WTC11 (cell line): ENCODE measurements at regions not wholly inside any gene's neighbourhood (a gene's known extent, or its start where the extent isn't known, plus 50 kb on each side); places are given as distances from the start of the nearest gene placed in this dataset.

ENCODE experiments used
- ATAC-seq: fragments of 200-7000 bp; cut with Tn5 transposase; 2 replicates; pipeline ENCODE4 v1.10.0; 2021; ENCODE audit warnings: mild to moderate bottlenecking, moderate library complexity
- CTCF ChIA-PET: fragments of 300-600 bp; sonication (Branson Sonifier 250); formaldehyde crosslinking; loops from one replicate; lab custom pipeline; 2021; ENCODE audit warnings: antibody characterized with exemption; lab: Charles Lee
- POLR2A ChIA-PET: fragments of 350-600 bp; sonication (Branson Sonifier 250); formaldehyde crosslinking; loops from one replicate; lab custom pipeline; 2021; ENCODE audit warnings: antibody characterized with exemption; lab: Charles Lee
- DNase-seq: peaks from one replicate; pipeline ENCODE4 v3.0.0; 2021; ENCODE audit warnings: low spot score
- H3K27ac Mint-ChIP-seq: 2 replicates; pipeline ENCODE4 v1.8.0; 2021; ENCODE audit warnings: mixed read lengths
- H3K27me3 Mint-ChIP-seq: 2 replicates; pipeline ENCODE4 v1.8.0; 2021; ENCODE audit warnings: low read depth, mild to moderate bottlenecking, moderate library complexity, mixed read lengths
- H3K36me3 Mint-ChIP-seq: 2 replicates; pipeline ENCODE4 v1.8.0; 2021; ENCODE audit warnings: mixed read lengths
- H3K4me1 Mint-ChIP-seq: 2 replicates; pipeline ENCODE4 v1.8.0; 2022; ENCODE audit warnings: mixed read lengths
- H3K4me3 Mint-ChIP-seq: 2 replicates; pipeline ENCODE4 v1.8.0; 2021; ENCODE audit warnings: mild to moderate bottlenecking, moderate library complexity, mixed read lengths
- H3K9me3 Mint-ChIP-seq: 2 replicates; pipeline ENCODE4 v1.8.0; 2021; ENCODE audit warnings: mixed read lengths
- CBFB ChIP-seq: sonication (generic); formaldehyde crosslinking; IDR thresholded peaks from 2 replicates; pipeline ENCODE4 v1.8.1; 2022; ENCODE audit warnings: mild to moderate bottlenecking, low read depth, missing genetic modification reagents
- E2F1 ChIP-seq: sonication (generic); formaldehyde crosslinking; IDR thresholded peaks from 2 replicates; pipeline ENCODE4 v1.8.0; 2022; ENCODE audit warnings: mild to moderate bottlenecking, missing genetic modification reagents
- ERG ChIP-seq: fragments of 250-450 bp; sonication (Bioruptor Pico); IDR thresholded peaks from 2 replicates; pipeline ENCODE4 v1.8.0; 2021; ENCODE audit warnings: mild to moderate bottlenecking
- FOXK1 ChIP-seq: sonication (generic); formaldehyde crosslinking; IDR thresholded peaks from 2 replicates; pipeline ENCODE4 v1.8.0; 2022; ENCODE audit warnings: mild to moderate bottlenecking, moderate library complexity, missing genetic modification reagents
- IRF2 ChIP-seq: sonication (generic); formaldehyde crosslinking; IDR thresholded peaks from 2 replicates; pipeline ENCODE4 v1.8.0; 2022; ENCODE audit warnings: low read depth, missing genetic modification reagents, borderline replicate concordance
- MAX ChIP-seq: sonication (generic); formaldehyde crosslinking; IDR thresholded peaks from 2 replicates; pipeline ENCODE4 v1.8.0; 2022; ENCODE audit warnings: mild to moderate bottlenecking, missing genetic modification reagents
- MLX ChIP-seq: sonication (generic); formaldehyde crosslinking; IDR thresholded peaks from 2 replicates; pipeline ENCODE4 v1.8.1; 2023; ENCODE audit warnings: mild to moderate bottlenecking, missing genetic modification reagents, moderate library complexity
- SMAD3 ChIP-seq: sonication (generic); formaldehyde crosslinking; IDR thresholded peaks from 2 replicates; pipeline ENCODE4 v1.8.0; 2022; ENCODE audit warnings: missing genetic modification reagents, mild to moderate bottlenecking, borderline replicate concordance
- TCF7 ChIP-seq: sonication (generic); formaldehyde crosslinking; IDR thresholded peaks from 2 replicates; pipeline ENCODE4 v1.8.0; 2022; ENCODE audit warnings: mild to moderate bottlenecking, low read depth, missing genetic modification reagents, moderate library complexity
- ZBTB21 ChIP-seq: sonication (generic); formaldehyde crosslinking; IDR thresholded peaks from 2 replicates; pipeline ENCODE4 v1.8.1; 2023; ENCODE audit warnings: mild to moderate bottlenecking, missing genetic modification reagents, borderline replicate concordance
- ZNF138 ChIP-seq: sonication (generic); formaldehyde crosslinking; conservative IDR thresholded peaks from 2 replicates; pipeline ENCODE4 v1.8.1; 2022; ENCODE audit warnings: mild to moderate bottlenecking, moderate library complexity, missing genetic modification reagents
- ZNF232 ChIP-seq: sonication (generic); formaldehyde crosslinking; IDR thresholded peaks from 2 replicates; pipeline ENCODE4 v1.8.0; 2022; ENCODE audit warnings: mild to moderate bottlenecking, missing genetic modification reagents
- ZNF263 ChIP-seq: sonication (generic); formaldehyde crosslinking; IDR thresholded peaks from 2 replicates; pipeline ENCODE4 v1.8.1; 2022; ENCODE audit warnings: low read depth, mild to moderate bottlenecking, moderate library complexity, missing genetic modification reagents
- ZNF281 ChIP-seq: sonication (generic); formaldehyde crosslinking; IDR thresholded peaks from 2 replicates; pipeline ENCODE4 v1.8.0; 2023; ENCODE audit warnings: mild to moderate bottlenecking, missing genetic modification reagents
- ZNF317 ChIP-seq: sonication (generic); formaldehyde crosslinking; IDR thresholded peaks from 2 replicates; pipeline ENCODE4 v1.8.1; 2023; ENCODE audit warnings: low read depth, mild to moderate bottlenecking, moderate library complexity, missing genetic modification reagents, borderline replicate concordance
- ZNF396 ChIP-seq: fragments of 250-450 bp; sonication (Bioruptor Pico); IDR thresholded peaks from 2 replicates; pipeline ENCODE4 v1.8.0; 2021; ENCODE audit warnings: mild to moderate bottlenecking, moderate library complexity, borderline replicate concordance
- ZNF423 ChIP-seq: fragments of 250-450 bp; sonication (Bioruptor Pico); IDR thresholded peaks from 2 replicates; pipeline ENCODE4 v2.1.2; 2022; ENCODE audit warnings: mild to moderate bottlenecking, moderate library complexity
- ZSCAN18 ChIP-seq: fragments of 250-450 bp; sonication (Bioruptor Pico); IDR thresholded peaks from 2 replicates; pipeline ENCODE4 v2.1.2; 2022; ENCODE audit warnings: mild to moderate bottlenecking, moderate library complexity

GRCh38 chr5:38069360-38069759, 189.0 kb upstream of the EGFLAM start (continued):
- TF ChIP-seq FOXK1 (CRISPR knock-in tag): no peak

- TF ChIP-seq CBFB (CRISPR knock-in tag) (no peak), MAX (CRISPR knock-in tag) (no peak), ERG (no peak), ZSCAN18 (no peak), ZNF232 (CRISPR knock-in tag) (no peak)
- TF ChIP-seq, all 79 proteins: peak for 0
- CTCF ChIA-PET: no interaction called here
- H3K4me1 Mint-ChIP-seq: no peaks in the 10 kb centered on the region
- ATAC-seq: no peak
- H3K4me3 Mint-ChIP-seq: no peak overlapping the region
- H3K36me3 Mint-ChIP-seq: no peaks in the 10 kb centered on the region
- H3K9me3 Mint-ChIP-seq: peaks cover 7% of the 10 kb centered on the region
- H3K27ac Mint-ChIP-seq: no peak overlapping the region
- POLR2A ChIA-PET: no interaction called here
- DNase-seq: no peak
- H3K27me3 Mint-ChIP-seq: no peaks in the 10 kb centered on the region
Observed at GRCh38 chr5:38060354-38060753, 198.0 kb upstream of the EGFLAM start.

- H3K27ac Mint-ChIP-seq: no peak overlapping the region
- H3K9me3 Mint-ChIP-seq: peaks cover 6% of the 10 kb centered on the region
- no peaks in the 10 kb centered on the region for H3K4me1 Mint-ChIP-seq
- POLR2A ChIA-PET: no interaction called here
- DNase-seq (no peak), ATAC-seq (no peak)
- no peaks in the 10 kb centered on the region for H3K27me3 Mint-ChIP-seq
- H3K4me3 Mint-ChIP-seq: no peak overlapping the region
- TF ChIP-seq ZNF138 (CRISPR knock-in tag): no peak
- no peak for TF ChIP-seq MLX (CRISPR knock-in tag)
- TF ChIP-seq ZNF281: no peak
- TF ChIP-seq TCF7 (CRISPR knock-in tag): no peak
- no peak for TF ChIP-seq ZNF396
- TF ChIP-seq IRF2 (CRISPR knock-in tag): no peak
- no peak for TF ChIP-seq SMAD3 (CRISPR knock-in tag)
- TF ChIP-seq ZBTB21 (CRISPR knock-in tag): no peak
- TF ChIP-seq ZNF423: no peak
- no peak for TF ChIP-seq CBFB (CRISPR knock-in tag)
- no peak for TF ChIP-seq E2F1
- TF ChIP-seq ZNF317: no peak
- no peak for TF ChIP-seq ZNF263 (CRISPR knock-in tag)
- H3K36me3 Mint-ChIP-seq: no peaks in the 10 kb centered on the region
- CTCF ChIA-PET: no interaction called here
Observed at GRCh38 chr5:38059876-38060275, 198.5 kb upstream of the EGFLAM start.
